Keratinocyte (primary cell): ENCODE measurements at regions not wholly inside any gene's neighbourhood (a gene's known extent, or its start where the extent isn't known, plus 50 kb on each side); places are given as distances from the start of the nearest gene placed in this dataset.

Experiments used
- EZH2 ChIP-seq: IDR thresholded peaks from one replicate; pipeline ENCODE4 v1.6.1; 2012; ENCODE audit warnings: inconsistent platforms, mild to moderate bottlenecking, low read length, moderate library complexity
- TF ChIP-seq, protein P1 (sequence below), 3 experiments: IDR thresholded peaks in 1 of 3; conservative IDR thresholded peaks in 1 of 3; optimal IDR thresholded peaks in 1 of 3; 2 replicates in 2 of 3; 3 replicates in 1 of 3; pipeline versions ENCODE3 to v1.5.1; 2011; ENCODE audit warnings: low read length in 3 of 3, mild to moderate bottlenecking in 3 of 3, moderate library complexity in 2 of 3, control low read depth in 1 of 3, inconsistent platforms in 1 of 3; ENCODE audit not compliant: insufficient read depth in 2 of 3; ENCODE audit errors: extremely low read depth in 1 of 3

DNA sequence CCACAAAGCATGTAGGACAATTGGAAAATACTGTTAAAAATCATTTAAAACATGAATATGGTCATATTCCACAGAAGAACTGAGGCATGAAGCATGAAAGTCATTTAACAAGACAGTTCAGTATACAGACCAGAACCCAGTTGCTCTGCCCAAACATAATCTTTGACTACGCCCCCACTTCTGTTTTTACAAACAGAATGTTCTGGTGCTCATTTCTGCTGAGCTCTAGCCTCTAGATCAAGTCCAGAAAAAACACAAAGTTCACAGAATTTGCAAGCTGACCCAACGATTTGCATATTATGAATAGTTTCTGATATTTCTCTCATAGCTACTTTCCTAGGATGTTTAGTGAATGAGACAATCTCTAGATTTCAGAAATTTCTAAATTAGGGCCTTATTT lies 424.9 kb downstream of the PID1 start:
- TF ChIP-seq, protein P1, sequence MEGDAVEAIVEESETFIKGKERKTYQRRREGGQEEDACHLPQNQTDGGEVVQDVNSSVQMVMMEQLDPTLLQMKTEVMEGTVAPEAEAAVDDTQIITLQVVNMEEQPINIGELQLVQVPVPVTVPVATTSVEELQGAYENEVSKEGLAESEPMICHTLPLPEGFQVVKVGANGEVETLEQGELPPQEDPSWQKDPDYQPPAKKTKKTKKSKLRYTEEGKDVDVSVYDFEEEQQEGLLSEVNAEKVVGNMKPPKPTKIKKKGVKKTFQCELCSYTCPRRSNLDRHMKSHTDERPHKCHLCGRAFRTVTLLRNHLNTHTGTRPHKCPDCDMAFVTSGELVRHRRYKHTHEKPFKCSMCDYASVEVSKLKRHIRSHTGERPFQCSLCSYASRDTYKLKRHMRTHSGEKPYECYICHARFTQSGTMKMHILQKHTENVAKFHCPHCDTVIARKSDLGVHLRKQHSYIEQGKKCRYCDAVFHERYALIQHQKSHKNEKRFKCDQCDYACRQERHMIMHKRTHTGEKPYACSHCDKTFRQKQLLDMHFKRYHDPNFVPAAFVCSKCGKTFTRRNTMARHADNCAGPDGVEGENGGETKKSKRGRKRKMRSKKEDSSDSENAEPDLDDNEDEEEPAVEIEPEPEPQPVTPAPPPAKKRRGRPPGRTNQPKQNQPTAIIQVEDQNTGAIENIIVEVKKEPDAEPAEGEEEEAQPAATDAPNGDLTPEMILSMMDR (optimal IDR thresholded peaks at IDR 0.05 in 1 of 3, IDR thresholded peaks at IDR 0.05 in 1 of 3, conservative IDR thresholded peaks at IDR 0.05 in 1 of 3; ENCODE audit: extremely low read depth in 1 of 3, insufficient read depth in 2 of 3, low read length in 3 of 3) = no peak
- no peak for TF ChIP-seq EZH2
